Spinal cord (tissue), 9 donors: ENCODE measurements at regions not wholly inside any gene's neighbourhood (a gene's known extent, or its start where the extent isn't known, plus 50 kb on each side); places are given as distances from the start of the nearest gene placed in this dataset.

Experiments
- DNase-seq, 6 donors: peaks; one replicate each; pipeline versions ENCODE4 v3.0.0 to v3.0.0-alpha.2; 2013 to 2015; ENCODE audit warnings: low spot score in 6 of 6, low read depth in 4 of 6
- H3K27ac ChIP-seq: one replicate; pipeline ENCODE4 v1.5.1; 2013; ENCODE audit warnings: low read depth, low read length, control low read depth
- H3K27me3 ChIP-seq: one replicate; pipeline ENCODE4 v1.6.1; 2013; ENCODE audit warnings: low read length; ENCODE audit not compliant: control insufficient read depth, insufficient read depth
- H3K36me3 ChIP-seq: one replicate; pipeline ENCODE4 v1.6.1; 2013; ENCODE audit warnings: low read length; ENCODE audit not compliant: control insufficient read depth, insufficient read depth
- H3K4me1 ChIP-seq: one replicate; pipeline ENCODE4 v1.6.1; 2013; ENCODE audit warnings: low read length; ENCODE audit not compliant: control insufficient read depth, insufficient read depth
- H3K4me3 ChIP-seq: one replicate; pipeline ENCODE4 v1.5.1; 2013; ENCODE audit warnings: low read depth, low read length, control low read depth
- H3K9me3 ChIP-seq: one replicate; pipeline ENCODE4 v1.6.1; 2013; ENCODE audit warnings: low read length; ENCODE audit not compliant: control insufficient read depth, insufficient read depth
- WGBS: methylation state at CpG from one replicate; pipeline ENCODE4 v1.1.5; 2013; ENCODE audit warnings: missing lambda C conversion rate; ENCODE audit not compliant: insufficient coverage; 5-methylcytosine and 5-hydroxymethylcytosine counted together
- donor health status: healthy.

- no peaks in the 10 kb centered on the region for H3K9me3 ChIP-seq
- WGBS, result 77% methylated on average over 2 of the region's 4 CpGs
- no peak overlapping the region for H3K27ac ChIP-seq
- H3K4me1 ChIP-seq, result no peaks in the 10 kb centered on the region
- no peak overlapping the region for H3K4me3 ChIP-seq
- H3K27me3 ChIP-seq, result no peaks in the 10 kb centered on the region
- DNase-seq, result no peak
- no peaks in the 10 kb centered on the region for H3K36me3 ChIP-seq
Observed at GRCh38 chr22:48161298-48161697, 1398.8 kb downstream of the TBC1D22A start.

GRCh38 chr22:48157676-48158075, 1395.2 kb downstream of the TBC1D22A start:
- WGBS, result 86% methylated on average over 9 of the region's 11 CpGs
- no peak for DNase-seq
- no peaks in the 10 kb centered on the region for H3K36me3 ChIP-seq
- no peaks in the 10 kb centered on the region for H3K27me3 ChIP-seq
- H3K4me1 ChIP-seq, result peaks cover 9% of the 10 kb centered on the region
- H3K9me3 ChIP-seq, result no peaks in the 10 kb centered on the region
- no peak overlapping the region for H3K27ac ChIP-seq
- no peak overlapping the region for H3K4me3 ChIP-seq

- H3K27ac ChIP-seq, result no peak overlapping the region
- peaks cover 9% of the 10 kb centered on the region for H3K4me1 ChIP-seq
- H3K9me3 ChIP-seq, result no peaks in the 10 kb centered on the region
- H3K4me3 ChIP-seq, result no peak overlapping the region
- H3K36me3 ChIP-seq, result no peaks in the 10 kb centered on the region
- H3K27me3 ChIP-seq, result no peaks in the 10 kb centered on the region
- DNase-seq, result no peak
- 84% methylated on average over 10 of the region's 12 CpGs for WGBS
Observed at GRCh38 chr22:48156603-48157355, 1394.3 kb downstream of the TBC1D22A start.

- WGBS, result 74% methylated on average over 6 of the region's 8 CpGs
- Histone ChIP-seq H3K27me3 (no peaks in the 10 kb centered on the region), H3K4me1 (peaks cover 9% of the 10 kb centered on the region), H3K9me3 (no peaks in the 10 kb centered on the region), H3K27ac (no peak overlapping the region), H3K36me3 (no peaks in the 10 kb centered on the region), H3K4me3 (no peak overlapping the region)
- DNase-seq, result no peak
Observed at GRCh38 chr22:48155446-48155845, 1393.0 kb downstream of the TBC1D22A start.

- Histone ChIP-seq H3K9me3 (no peaks in the 10 kb centered on the region), H3K27ac (no peak overlapping the region), H3K4me1 (peaks cover 9% of the 10 kb centered on the region), H3K4me3 (no peak overlapping the region), H3K27me3 (no peaks in the 10 kb centered on the region), H3K36me3 (no peaks in the 10 kb centered on the region)
- no peak for DNase-seq
- WGBS, result 89% methylated on average over 6 of the region's 8 CpGs
Observed at GRCh38 chr22:48154943-48155240, 1392.4 kb downstream of the TBC1D22A start.

GRCh38 chr22:48154169-48154942, 1391.9 kb downstream of the TBC1D22A start:
- H3K9me3 ChIP-seq, result no peaks in the 10 kb centered on the region
- no peak overlapping the region for H3K27ac ChIP-seq
- H3K36me3 ChIP-seq, result no peaks in the 10 kb centered on the region
- WGBS, result 94% methylated on average over 13 of the region's 18 CpGs
- no peak for DNase-seq
- H3K4me3 ChIP-seq, result no peak overlapping the region
- H3K27me3 ChIP-seq, result no peaks in the 10 kb centered on the region
- H3K4me1 ChIP-seq, result peaks cover 9% of the 10 kb centered on the region

- peaks cover 9% of the 10 kb centered on the region for H3K4me1 ChIP-seq
- peak in 2 of 6 donors; percentile 55 to 78 for DNase-seq
- no peaks in the 10 kb centered on the region for H3K9me3 ChIP-seq
- H3K27me3 ChIP-seq, result no peaks in the 10 kb centered on the region
- H3K27ac ChIP-seq, result no peak overlapping the region
- no peaks in the 10 kb centered on the region for H3K36me3 ChIP-seq
- 66% methylated on average over 6 of the region's 10 CpGs for WGBS
- H3K4me3 ChIP-seq, result no peak overlapping the region
Observed at GRCh38 chr22:48153726-48154125, 1391.3 kb downstream of the TBC1D22A start.

- no peaks in the 10 kb centered on the region for H3K9me3 ChIP-seq
- H3K4me3 ChIP-seq, result no peak overlapping the region
- DNase-seq, result no peak
- H3K27me3 ChIP-seq, result no peaks in the 10 kb centered on the region
- H3K27ac ChIP-seq, result no peak overlapping the region
- peaks cover 9% of the 10 kb centered on the region for H3K4me1 ChIP-seq
- no peaks in the 10 kb centered on the region for H3K36me3 ChIP-seq
- WGBS, result 92% methylated on average over 12 of the region's 16 CpGs
Observed at GRCh38 chr22:48152916-48153315, 1390.5 kb downstream of the TBC1D22A start.

GRCh38 chr22:48152164-48152775, 1389.8 kb downstream of the TBC1D22A start:
- Histone ChIP-seq H3K4me1 (peaks cover 9% of the 10 kb centered on the region), H3K9me3 (no peaks in the 10 kb centered on the region), H3K27me3 (peaks cover 2% of the 10 kb centered on the region), H3K27ac (no peak overlapping the region), H3K4me3 (no peak overlapping the region), H3K36me3 (no peaks in the 10 kb centered on the region)
- WGBS, result 72% methylated on average over 16 of the region's 16 CpGs
- no peak for DNase-seq
